H1 (cell line): ENCODE measurements at regions not wholly inside any gene's neighbourhood (a gene's known extent, or its start where the extent isn't known, plus 50 kb on each side); places are given as distances from the start of the nearest gene placed in this dataset.
A peak's percentile ranks its signal among the peaks of the same experiment; 100 is the strongest.

ENCODE experiments used
- CTCF ChIA-PET: fragments of 300-600 bp; sonication (Branson Sonifier 250); formaldehyde crosslinking; loops from one replicate; lab custom pipeline; 2021; ENCODE audit not compliant: partially characterized antibody; lab: Charles Lee
- POLR2A ChIA-PET: fragments of 300-600 bp; sonication (Branson Sonifier 250); formaldehyde crosslinking; loops from one replicate; lab custom pipeline; 2021; ENCODE audit warnings: inconsistent platforms; ENCODE audit not compliant: partially characterized antibody; lab: Charles Lee
- DNase-seq, 2 experiments: peaks; one replicate each; pipeline versions ENCODE4 v3.0.0 to v3.0.0-alpha.2; 2010 to 2022; ENCODE audit warnings: low spot score in 2 of 2, low read depth in 1 of 2, mixed read lengths in 1 of 2
- FAIRE-seq: peaks from 2 replicates; lab custom pipeline; 2011; peaks lifted over from hg19 to GRCh38; lab: Jason Lieb, UNC
- H2AFZ ChIP-seq: 2 replicates; pipeline ENCODE4 v1.8.1; 2012; ENCODE audit warnings: low read length, inconsistent platforms
- H2AK5ac ChIP-seq: 2 replicates; pipeline ENCODE4 v1.6.1; 2013; ENCODE audit warnings: low read depth, low read length
- H2BK120ac ChIP-seq: replicated peaks from 2 replicates; pipeline ENCODE3; 2013; ENCODE audit warnings: low read depth, low read length, inconsistent platforms
- H2BK12ac ChIP-seq: 2 replicates; pipeline ENCODE4 v1.6.1; 2013; ENCODE audit warnings: low read depth, low read length
- H2BK15ac ChIP-seq: 2 replicates; pipeline ENCODE4 v1.6.1; 2013; ENCODE audit warnings: low read length
- H2BK20ac ChIP-seq: 2 replicates; pipeline ENCODE4 v1.6.1; 2013; ENCODE audit warnings: low read length
- H2BK5ac ChIP-seq: 2 replicates; pipeline ENCODE4 v1.6.1; 2013; ENCODE audit warnings: low read depth, low read length
- H3K14ac ChIP-seq: 2 replicates; pipeline ENCODE4 v1.6.1; 2013; ENCODE audit warnings: inconsistent platforms; ENCODE audit not compliant: insufficient read length
- H3K18ac ChIP-seq: 2 replicates; pipeline ENCODE4 v1.6.1; 2013; ENCODE audit warnings: low read length; ENCODE audit errors: extremely low read depth
- H3K23ac ChIP-seq: 2 replicates; pipeline ENCODE4 v1.6.1; 2013; ENCODE audit warnings: inconsistent platforms; ENCODE audit not compliant: insufficient read length
- H3K23me2 ChIP-seq: 2 replicates; pipeline ENCODE4 v1.6.1; 2013; ENCODE audit warnings: low read depth, low read length
- H3K27ac ChIP-seq: 2 replicates; pipeline ENCODE4 v1.6.1; 2011; ENCODE audit warnings: low read depth, low read length, inconsistent platforms
- H3K27me3 ChIP-seq, 4 experiments: replicated peaks in 1 of 4; 1 replicate in 1 of 4; 2 replicates in 3 of 4; pipeline versions ENCODE4 v1.6.1 to v1.8.1; 2011 to 2013; ENCODE audit warnings: low read length in 3 of 4, mild to moderate bottlenecking in 3 of 4, inconsistent platforms in 2 of 4, mixed read lengths in 2 of 4, moderate library complexity in 1 of 4; ENCODE audit not compliant: control insufficient read depth in 3 of 4, insufficient read depth in 3 of 4; ENCODE audit errors: extremely low read depth in 1 of 4
- H3K36me3 ChIP-seq, 4 experiments: 2 replicates each; pipeline versions ENCODE4 v1.6.1 to v1.8.1; 2011 to 2013; ENCODE audit warnings: mild to moderate bottlenecking in 4 of 4, low read length in 3 of 4, moderate library complexity in 2 of 4, control low read depth in 1 of 4, inconsistent platforms in 1 of 4; ENCODE audit not compliant: insufficient read depth in 4 of 4, control insufficient read depth in 2 of 4
- H3K4ac ChIP-seq: replicated peaks from 2 replicates; pipeline ENCODE3; 2013; ENCODE audit warnings: low read length, low read depth, mixed read lengths, inconsistent platforms; ENCODE audit not compliant: insufficient read length
- H3K4me1 ChIP-seq, 4 experiments: replicated peaks in 1 of 4; 1 replicate in 1 of 4; 2 replicates in 3 of 4; pipeline versions ENCODE4 v1.6.1 to v1.8.1; 2011 to 2013; ENCODE audit warnings: low read length in 3 of 4, inconsistent platforms in 2 of 4, mixed read lengths in 1 of 4; ENCODE audit not compliant: insufficient read depth in 4 of 4, control insufficient read depth in 3 of 4
- H3K4me2 ChIP-seq, 2 experiments: 2 replicates each; pipeline versions ENCODE4 v1.6.1 to v1.8.1; 2011 to 2013; ENCODE audit warnings: low read depth in 2 of 2, low read length in 2 of 2, control low read depth in 1 of 2, inconsistent platforms in 1 of 2, mild to moderate bottlenecking in 1 of 2; ENCODE audit not compliant: insufficient read depth in 1 of 2
- H3K4me3 ChIP-seq, 4 experiments: fragments of 200-600, 300-600 bp in 1 of 4; sonication (generic), shearing (Covaris generic), sonication (Bioruptor Twin) in 1 of 4; 2 replicates each; pipeline versions ENCODE4 v1.5.1 to v1.8.1; 2011 to 2016; ENCODE audit warnings: low read length in 4 of 4, low read depth in 3 of 4, control low read depth in 2 of 4, inconsistent platforms in 2 of 4, mild to moderate bottlenecking in 2 of 4, mixed read lengths in 1 of 4, moderate library complexity in 1 of 4; ENCODE audit not compliant: insufficient read depth in 2 of 4; ENCODE audit errors: extremely low read depth in 1 of 4
- H3K56ac ChIP-seq: replicated peaks from 2 replicates; pipeline ENCODE3; 2013; ENCODE audit warnings: low read depth, mild to moderate bottlenecking, mixed read lengths, low read length, inconsistent platforms; ENCODE audit not compliant: insufficient read length
- H3K79me1 ChIP-seq: 2 replicates; pipeline ENCODE4 v1.6.1; 2013; ENCODE audit warnings: low read depth, low read length, control low read depth
- H3K79me2 ChIP-seq, 2 experiments: 2 replicates each; pipeline versions ENCODE4 v1.6.1 to v1.8.1; 2012 to 2013; ENCODE audit warnings: low read length in 2 of 2, mild to moderate bottlenecking in 2 of 2, inconsistent platforms in 1 of 2; ENCODE audit not compliant: insufficient read depth in 2 of 2, control insufficient read depth in 1 of 2
- H3K9ac ChIP-seq, 4 experiments: replicated peaks in 1 of 4; 1 replicate in 1 of 4; 2 replicates in 3 of 4; pipeline versions ENCODE4 v1.6.1 to v1.8.1; 2011 to 2013; ENCODE audit warnings: low read depth in 3 of 4, low read length in 3 of 4, control low read depth in 2 of 4, mild to moderate bottlenecking in 2 of 4, moderate library complexity in 2 of 4, inconsistent platforms in 1 of 4; ENCODE audit errors: extremely low read depth in 1 of 4
- H3K9me3 ChIP-seq, 2 experiments: 2 replicates each; pipeline versions ENCODE4 v1.6.1 to v1.8.1; 2012 to 2013; ENCODE audit warnings: mild to moderate bottlenecking in 2 of 2, moderate library complexity in 2 of 2, control low read depth in 1 of 2, inconsistent platforms in 1 of 2, low read depth in 1 of 2, low read length in 1 of 2, mixed read lengths in 1 of 2; ENCODE audit not compliant: insufficient read depth in 2 of 2
- H4K20me1 ChIP-seq, 2 experiments: replicated peaks in 1 of 2; 2 replicates each; pipeline versions ENCODE3 to v1.8.1; 2011 to 2013; ENCODE audit warnings: inconsistent platforms in 2 of 2, low read length in 2 of 2, mild to moderate bottlenecking in 1 of 2; ENCODE audit not compliant: insufficient read depth in 2 of 2, control insufficient read depth in 1 of 2
- H4K5ac ChIP-seq: 2 replicates; pipeline ENCODE4 v1.6.1; 2013; ENCODE audit warnings: low read length, low read depth, mixed read lengths, inconsistent platforms; ENCODE audit not compliant: insufficient read length
- H4K8ac ChIP-seq: 2 replicates; pipeline ENCODE4 v1.8.0; 2013; ENCODE audit warnings: mild to moderate bottlenecking, moderate library complexity, low read length, inconsistent platforms; ENCODE audit not compliant: insufficient read depth; ENCODE audit errors: extremely low read depth
- H4K91ac ChIP-seq: replicated peaks from 2 replicates; pipeline ENCODE3; 2013; ENCODE audit warnings: low read length, mixed read lengths, inconsistent platforms; ENCODE audit not compliant: insufficient read length
- CTCF ChIP-seq, 3 experiments: IDR thresholded peaks; 1 replicate in 2 of 3; 2 replicates in 1 of 3; pipeline versions ENCODE4 v1.5.1 to v1.6.1; 2011; ENCODE audit warnings: low read length in 3 of 3, mild to moderate bottlenecking in 3 of 3, inconsistent platforms in 2 of 3, low read depth in 1 of 3, moderate library complexity in 1 of 3; ENCODE audit not compliant: insufficient read depth in 1 of 3; ENCODE audit errors: control extremely low read depth in 1 of 3
- RAD21 ChIP-seq, 2 experiments: IDR thresholded peaks in 1 of 2; conservative IDR thresholded peaks in 1 of 2; 2 replicates each; pipeline ENCODE4 v1.6.1; 2011; ENCODE audit warnings: low read depth in 2 of 2, low read length in 2 of 2, improper control_type of control experiment in 1 of 2, inconsistent platforms in 1 of 2, mild to moderate bottlenecking in 1 of 2, moderate library complexity in 1 of 2
- RBBP5 ChIP-seq: IDR thresholded peaks from 2 replicates; pipeline ENCODE4 v1.7.1; 2012; ENCODE audit warnings: low read depth, mild to moderate bottlenecking, inconsistent platforms, low read length, moderate library complexity, borderline replicate concordance

DNA sequence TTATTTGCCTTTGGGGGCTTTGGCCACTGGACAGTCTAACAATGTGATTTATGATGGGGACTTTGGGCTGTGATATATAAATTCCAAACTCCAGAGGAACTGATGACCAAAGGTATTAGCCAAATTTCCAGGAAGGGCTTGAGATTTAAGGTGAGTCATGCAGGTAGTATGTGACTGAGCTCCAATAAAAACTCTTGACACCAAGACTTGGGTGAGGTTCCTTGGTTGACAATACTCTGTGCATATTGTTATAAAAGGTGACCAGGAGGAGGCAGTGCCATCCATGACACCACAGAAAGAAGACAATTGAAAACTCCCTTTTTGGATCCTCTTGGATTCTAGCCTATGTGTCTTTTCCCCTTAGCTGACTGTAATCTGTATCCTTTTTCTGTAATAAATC is 392.7 kb upstream of the LRRC7 start:
- no peaks in the 10 kb centered on the region for H3K23me2 ChIP-seq
- H3K36me3 ChIP-seq = no peaks in the 10 kb centered on the region
- no peak overlapping the region for H3K9ac ChIP-seq
- H3K4me2 ChIP-seq = no peak overlapping the region
- no peak overlapping the region for H2BK12ac ChIP-seq
- H2BK20ac ChIP-seq = no peak overlapping the region
- H4K91ac ChIP-seq = no peak overlapping the region
- no peaks in the 10 kb centered on the region for H4K20me1 ChIP-seq
- POLR2A ChIA-PET = no interaction called here
- DNase-seq (no peak), FAIRE-seq (no peak)
- no peak overlapping the region for H3K23ac ChIP-seq
- TF ChIP-seq RBBP5 (no peak), RAD21 (IDR thresholded peaks at IDR 0.05 in 1 of 2, conservative IDR thresholded peaks at IDR 0.05 in 1 of 2; ENCODE audit: low read depth in 2 of 2, low read length in 2 of 2) (peak; percentile 44 to 51), CTCF (IDR thresholded peaks at IDR 0.05; ENCODE audit: control extremely low read depth in 1 of 3, insufficient read depth in 1 of 3, low read depth in 1 of 3, low read length in 3 of 3) (peak in 1 of 3 experiments; percentile 29; a peak in 2 of 4 replicates)
- no peak overlapping the region for H2AFZ ChIP-seq
- H2BK5ac ChIP-seq = no peak overlapping the region
- no peak overlapping the region for H3K18ac ChIP-seq
- H3K79me2 ChIP-seq = no peaks in the 10 kb centered on the region
- H3K4ac ChIP-seq = no peak overlapping the region
- no peak overlapping the region for H2BK15ac ChIP-seq
- no peak overlapping the region for H2AK5ac ChIP-seq
- no peaks in the 10 kb centered on the region for H3K27me3 ChIP-seq
- H2BK120ac ChIP-seq = no peak overlapping the region
- no peak overlapping the region for H4K5ac ChIP-seq
- no peak overlapping the region for H3K14ac ChIP-seq
- no peaks in the 10 kb centered on the region for H3K79me1 ChIP-seq
- H4K8ac ChIP-seq = no peak overlapping the region
- no peaks in the 10 kb centered on the region for H3K4me1 ChIP-seq
- CTCF ChIA-PET = interaction anchor here (0.6 to 1.5 kb wide), 11 partner anchors 9 to 552 kb away, joined by 3 to 5 read pairs (median 3); no protein-coding TSS in a partner anchor
- no peak overlapping the region for H3K4me3 ChIP-seq
- H3K56ac ChIP-seq = no peak overlapping the region
- peaks cover 6 to 8% of the 10 kb centered on the region in 2 experiments; a peak in 2 of 4 replicates for H3K9me3 ChIP-seq
- H3K27ac ChIP-seq = no peak overlapping the region
